HepG2 (cell line): ENCODE measurements at regions not wholly inside any gene's neighbourhood (a gene's known extent, or its start where the extent isn't known, plus 50 kb on each side); places are given as distances from the start of the nearest gene placed in this dataset.

ENCODE experiments used
- ATAC-seq: fragments of 200-7000 bp; cut with Tn5 transposase; 3 replicates; pipeline ENCODE4 v1.9.1; 2020; ENCODE audit warnings: mild to moderate bottlenecking, moderate library complexity
- BruUV-seq: library from RNA; stranded (reverse); fragments of 400-500 nt; replicated peaks from 2 replicates; lab custom pipeline; 2021; lab: Mats Ljungman, UMichigan
- CTCF ChIA-PET: fragments of 300-600 bp; formaldehyde crosslinking; extraction: SDS; loops from one replicate; lab custom pipeline; 2021; ENCODE audit warnings: low total read pairs, inconsistent platforms, low intra/inter-chr PET ratio; lab: Yijun Ruan, JAX
- POLR2A ChIA-PET: fragments of 350-600 bp; sonication (Branson Sonifier 250); formaldehyde crosslinking; loops from one replicate; lab custom pipeline; 2020; ENCODE audit warnings: antibody characterized with exemption, inconsistent platforms; lab: Yijun Ruan, JAX
- DNase-seq: peaks from one replicate; pipeline ENCODE4 v3.0.0-alpha.2; 2015; ENCODE audit warnings: low spot score
- FAIRE-seq: peaks from 3 replicates; lab custom pipeline; 2011; peaks lifted over from hg19 to GRCh38; lab: Jason Lieb, UNC
- H2AFZ ChIP-seq: one replicate; pipeline ENCODE4 v1.6.1; 2011; ENCODE audit warnings: low read length, inconsistent platforms
- H3K27ac ChIP-seq: fragments of 300-600 bp; 3 replicates; pipeline ENCODE4 v1.8.0; 2011; ENCODE audit warnings: mixed run types, mild to moderate bottlenecking, mixed read lengths, low read length, inconsistent platforms; ENCODE audit not compliant: insufficient read depth; ENCODE audit errors: extremely low read length
- H3K27me3 ChIP-seq, 2 experiments: fragments of 200-600 bp in 1 of 2; 2 replicates in 1 of 2; 3 replicates in 1 of 2; pipeline versions ENCODE4 v1.6.0 to v1.8.0; 2011; ENCODE audit warnings: low read length in 2 of 2, mild to moderate bottlenecking in 2 of 2, moderate library complexity in 2 of 2, inconsistent platforms in 1 of 2; ENCODE audit not compliant: insufficient read depth in 2 of 2, control insufficient read depth in 1 of 2
- H3K36me3 ChIP-seq, 2 experiments: fragments of 200-600 bp in 1 of 2; replicated peaks in 1 of 2; 2 replicates in 1 of 2; 3 replicates in 1 of 2; pipeline versions ENCODE4 v1.5.1 to v1.8.0; 2011; ENCODE audit warnings: low read length in 2 of 2, inconsistent platforms in 1 of 2; ENCODE audit not compliant: insufficient read depth in 2 of 2, control insufficient read depth in 1 of 2
- H3K4me1 ChIP-seq: 2 replicates; pipeline ENCODE4 v1.5.1; 2012; ENCODE audit warnings: low read length, inconsistent platforms; ENCODE audit not compliant: insufficient read depth
- H3K4me2 ChIP-seq: 2 replicates; pipeline ENCODE4 v1.6.0; 2011; ENCODE audit warnings: low read depth, low read length, inconsistent platforms
- H3K4me3 ChIP-seq, 3 experiments: fragments of 200-600 bp in 1 of 3; sonication (generic), shearing (Covaris generic) in 1 of 3; replicated peaks in 1 of 3; 2 replicates each; pipeline ENCODE4 v1.5.1; 2011 to 2016; ENCODE audit warnings: low read length in 3 of 3, inconsistent platforms in 2 of 3, low read depth in 2 of 3, mild to moderate bottlenecking in 2 of 3, control low read depth in 1 of 3, mixed read lengths in 1 of 3; ENCODE audit not compliant: insufficient read depth in 1 of 3
- H3K79me2 ChIP-seq: one replicate; pipeline ENCODE4 v1.6.1; 2011; ENCODE audit warnings: low read length, inconsistent platforms; ENCODE audit not compliant: insufficient read depth
- H3K9ac ChIP-seq: 2 replicates; pipeline ENCODE4 v1.6.0; 2011; ENCODE audit warnings: mild to moderate bottlenecking, low read depth, low read length, inconsistent platforms; ENCODE audit not compliant: insufficient read depth
- H3K9me3 ChIP-seq: 2 replicates; pipeline ENCODE4 v1.5.1; 2012; ENCODE audit warnings: mild to moderate bottlenecking, low read length
- H4K20me1 ChIP-seq: 2 replicates; pipeline ENCODE4 v1.6.0; 2011; ENCODE audit warnings: inconsistent platforms, mild to moderate bottlenecking, low read length, moderate library complexity; ENCODE audit not compliant: insufficient read depth
- NR2F6 ChIP-seq, 2 experiments: IDR thresholded peaks; 2 replicates each; pipeline ENCODE4 v1.6.1; 2016; ENCODE audit warnings: antibody characterized with exemption in 1 of 2, mild to moderate bottlenecking in 1 of 2
- PRPF4 ChIP-seq: fragments of 200-400 bp; formaldehyde crosslinking; IDR thresholded peaks from 2 replicates; pipeline ENCODE4 v1.6.1; 2016; ENCODE audit warnings: low read length, low read depth; ENCODE audit not compliant: poor library complexity, severe bottlenecking
- RBFOX2 ChIP-seq: fragments of 200-400 bp; formaldehyde crosslinking; IDR thresholded peaks from 2 replicates; pipeline ENCODE4 v1.6.1; 2017; ENCODE audit warnings: low read depth, mild to moderate bottlenecking, low read length
- SKI ChIP-seq: fragments of 450-650 bp; IDR thresholded peaks from one replicate; pipeline ENCODE4 v1.6.1; 2018; ENCODE audit warnings: mild to moderate bottlenecking; ENCODE audit not compliant: partially characterized antibody
- ZSCAN21 ChIP-seq: sonication (generic); formaldehyde crosslinking; IDR thresholded peaks from 2 replicates; pipeline ENCODE4 v1.8.0; 2022; ENCODE audit warnings: mild to moderate bottlenecking, missing genetic modification reagents, moderate library complexity, borderline replicate concordance
- WGBS: methylation state at CpG from one replicate; pipeline ENCODE4 v1.1.6; 2017; ENCODE audit warnings: low lambda C conversion rate; 5-methylcytosine and 5-hydroxymethylcytosine counted together
- in situ Hi-C: cut with HindIII; loops from 2 replicates; pipeline ENCODE4 v1.10.0; 2017; ENCODE audit warnings: low pct_unique_long_range_greater_than_20kb; ENCODE audit not compliant: extremely low pct_ligation_motif_present
- intact Hi-C: fragments of 100-400 bp; cut with micrococcal nuclease; formaldehyde crosslinking; loops from one replicate; pipeline ENCODE4 v1.10.0; 2022; ENCODE audit not compliant: unreplicated experiment
- TF ChIP-seq, protein P1 (sequence below): sonication (generic); formaldehyde crosslinking; IDR thresholded peaks from 2 replicates; pipeline ENCODE4 v1.4.0; 2020; ENCODE audit warnings: missing genetic modification reagents; ENCODE audit errors: not compliant biosample characterization
- TF ChIP-seq, protein P2 (sequence below): sonication (generic); formaldehyde crosslinking; IDR thresholded peaks from 2 replicates; pipeline ENCODE4 v1.4.0; 2020; ENCODE audit warnings: mild to moderate bottlenecking, low read depth, missing genetic modification reagents
- TF ChIP-seq, protein P3 (sequence below): IDR thresholded peaks from 2 replicates; pipeline ENCODE4 v1.6.1; 2012; ENCODE audit warnings: low read depth, low read length, improper control_type of control experiment

DNA sequence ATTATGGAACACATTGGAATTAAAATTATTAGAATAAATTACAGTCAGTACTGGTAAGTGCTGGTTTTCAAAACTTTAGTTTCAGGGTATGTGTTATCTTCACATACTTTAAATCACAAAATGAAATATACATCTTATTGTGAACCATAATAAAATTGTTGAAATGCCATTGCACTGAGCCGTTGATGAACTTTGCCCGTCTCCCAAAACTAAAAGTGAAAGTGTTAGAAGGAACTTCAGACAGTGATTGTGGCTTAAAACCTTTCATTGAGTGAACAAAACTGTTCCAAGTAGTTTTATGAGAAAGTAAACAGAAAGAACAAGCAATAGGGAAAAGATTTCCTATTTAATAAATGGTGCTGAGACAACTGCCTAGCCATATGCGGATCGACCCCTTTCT, 811.6 kb downstream of the PLCL1 start:
- Histone ChIP-seq H3K36me3 (no peaks in the 10 kb centered on the region), H3K4me1 (no peaks in the 10 kb centered on the region), H2AFZ (no peak overlapping the region), H3K9ac (no peak overlapping the region), H3K27ac (no peak overlapping the region), H4K20me1 (no peaks in the 10 kb centered on the region), H3K4me2 (peak overlapping the region; percentile 9; the same call in 1 of the 2 replicates), H3K79me2 (no peaks in the 10 kb centered on the region), H3K4me3 (no peak overlapping the region; a peak in 1 of 6 replicates), H3K9me3 (no peaks in the 10 kb centered on the region), H3K27me3 (no peaks in the 10 kb centered on the region)
- CTCF ChIA-PET = no interaction called here
- intact Hi-C loops = no loop called here
- no TSS peak for BruUV-seq
- in situ Hi-C loops = no loop called here
- WGBS = 16% methylated on average over 4 of the region's 4 CpGs
- POLR2A ChIA-PET = no interaction called here
- ATAC-seq (no peak), DNase-seq (no peak), FAIRE-seq (no peak)
- TF ChIP-seq ZSCAN21 (CRISPR knock-in tag) = no peak
- TF ChIP-seq, protein P1, sequence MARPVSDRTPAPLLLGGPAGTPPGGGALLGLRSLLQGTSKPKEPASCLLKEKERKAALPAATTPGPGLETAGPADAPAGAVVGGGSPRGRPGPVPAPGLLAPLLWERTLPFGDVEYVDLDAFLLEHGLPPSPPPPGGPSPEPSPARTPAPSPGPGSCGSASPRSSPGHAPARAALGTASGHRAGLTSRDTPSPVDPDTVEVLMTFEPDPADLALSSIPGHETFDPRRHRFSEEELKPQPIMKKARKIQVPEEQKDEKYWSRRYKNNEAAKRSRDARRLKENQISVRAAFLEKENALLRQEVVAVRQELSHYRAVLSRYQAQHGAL (CRISPR knock-in tag) = no peak
- no peak for TF ChIP-seq PRPF4
- TF ChIP-seq, protein P2, sequence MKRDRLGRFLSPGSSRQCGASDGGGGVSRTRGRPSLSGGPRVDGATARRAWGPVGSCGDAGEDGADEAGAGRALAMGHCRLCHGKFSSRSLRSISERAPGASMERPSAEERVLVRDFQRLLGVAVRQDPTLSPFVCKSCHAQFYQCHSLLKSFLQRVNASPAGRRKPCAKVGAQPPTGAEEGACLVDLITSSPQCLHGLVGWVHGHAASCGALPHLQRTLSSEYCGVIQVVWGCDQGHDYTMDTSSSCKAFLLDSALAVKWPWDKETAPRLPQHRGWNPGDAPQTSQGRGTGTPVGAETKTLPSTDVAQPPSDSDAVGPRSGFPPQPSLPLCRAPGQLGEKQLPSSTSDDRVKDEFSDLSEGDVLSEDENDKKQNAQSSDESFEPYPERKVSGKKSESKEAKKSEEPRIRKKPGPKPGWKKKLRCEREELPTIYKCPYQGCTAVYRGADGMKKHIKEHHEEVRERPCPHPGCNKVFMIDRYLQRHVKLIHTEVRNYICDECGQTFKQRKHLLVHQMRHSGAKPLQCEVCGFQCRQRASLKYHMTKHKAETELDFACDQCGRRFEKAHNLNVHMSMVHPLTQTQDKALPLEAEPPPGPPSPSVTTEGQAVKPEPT = no peak
- no peak for TF ChIP-seq RBFOX2
- TF ChIP-seq, protein P3, sequence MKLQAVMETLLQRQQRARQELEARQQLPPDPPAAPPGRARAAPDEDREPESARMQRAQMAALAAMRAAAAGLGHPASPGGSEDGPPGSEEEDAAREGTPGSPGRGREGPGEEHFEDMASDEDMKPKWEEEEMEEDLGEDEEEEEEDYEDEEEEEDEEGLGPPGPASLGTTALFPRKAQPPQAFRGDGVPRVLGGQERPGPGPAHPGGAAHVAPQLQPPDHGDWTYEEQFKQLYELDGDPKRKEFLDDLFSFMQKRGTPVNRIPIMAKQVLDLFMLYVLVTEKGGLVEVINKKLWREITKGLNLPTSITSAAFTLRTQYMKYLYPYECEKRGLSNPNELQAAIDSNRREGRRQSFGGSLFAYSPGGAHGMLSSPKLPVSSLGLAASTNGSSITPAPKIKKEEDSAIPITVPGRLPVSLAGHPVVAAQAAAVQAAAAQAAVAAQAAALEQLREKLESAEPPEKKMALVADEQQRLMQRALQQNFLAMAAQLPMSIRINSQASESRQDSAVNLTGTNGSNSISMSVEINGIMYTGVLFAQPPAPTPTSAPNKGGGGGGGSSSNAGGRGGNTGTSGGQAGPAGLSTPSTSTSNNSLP = 0 out of 2 replicates have a peak, but pooled peaks have one; percentile 23
- TF ChIP-seq NR2F6 (IDR thresholded peaks at IDR 0.05) = no peak
- TF ChIP-seq NR2F6 (CRISPR knock-in tag; IDR thresholded peaks at IDR 0.05) = no peak
- no peak for TF ChIP-seq SKI
